ENCODE measurements at regions not wholly inside any gene's neighbourhood (a gene's known extent, or its start where the extent isn't known, plus 50 kb on each side); places are given as distances from the start of the nearest gene placed in this dataset.
A peak's percentile ranks its signal among the peaks of the same experiment; 100 is the strongest.
"Not testable (repeated sequence)": the region's sequence is repeated elsewhere in the genome, so short reads cannot be mapped to it uniquely, and the experiment has no call there.

DNA sequence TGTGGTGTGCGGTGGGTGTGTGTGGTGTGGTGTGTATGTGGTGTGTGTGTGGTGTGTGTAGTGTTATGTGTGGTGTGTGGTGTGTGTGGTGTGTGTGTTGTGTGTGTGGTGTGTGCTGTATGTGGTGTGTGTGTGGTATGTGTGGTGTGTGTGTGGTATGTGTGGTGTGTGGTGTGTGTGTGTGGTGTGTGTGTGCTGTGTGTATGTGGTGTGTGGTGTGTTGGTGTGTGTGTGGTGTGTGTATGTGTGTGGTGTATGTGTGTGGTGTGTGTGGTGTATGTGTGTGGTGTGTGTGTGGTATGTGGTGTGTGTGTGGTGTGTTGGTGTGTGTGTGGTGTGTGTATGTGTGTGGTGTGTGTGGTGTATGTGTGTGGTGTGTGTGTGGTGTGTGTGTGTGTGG is 144.3 kb downstream of the HSD17B3 start:
- FAIRE-seq = peak; percentile 100

DNA sequence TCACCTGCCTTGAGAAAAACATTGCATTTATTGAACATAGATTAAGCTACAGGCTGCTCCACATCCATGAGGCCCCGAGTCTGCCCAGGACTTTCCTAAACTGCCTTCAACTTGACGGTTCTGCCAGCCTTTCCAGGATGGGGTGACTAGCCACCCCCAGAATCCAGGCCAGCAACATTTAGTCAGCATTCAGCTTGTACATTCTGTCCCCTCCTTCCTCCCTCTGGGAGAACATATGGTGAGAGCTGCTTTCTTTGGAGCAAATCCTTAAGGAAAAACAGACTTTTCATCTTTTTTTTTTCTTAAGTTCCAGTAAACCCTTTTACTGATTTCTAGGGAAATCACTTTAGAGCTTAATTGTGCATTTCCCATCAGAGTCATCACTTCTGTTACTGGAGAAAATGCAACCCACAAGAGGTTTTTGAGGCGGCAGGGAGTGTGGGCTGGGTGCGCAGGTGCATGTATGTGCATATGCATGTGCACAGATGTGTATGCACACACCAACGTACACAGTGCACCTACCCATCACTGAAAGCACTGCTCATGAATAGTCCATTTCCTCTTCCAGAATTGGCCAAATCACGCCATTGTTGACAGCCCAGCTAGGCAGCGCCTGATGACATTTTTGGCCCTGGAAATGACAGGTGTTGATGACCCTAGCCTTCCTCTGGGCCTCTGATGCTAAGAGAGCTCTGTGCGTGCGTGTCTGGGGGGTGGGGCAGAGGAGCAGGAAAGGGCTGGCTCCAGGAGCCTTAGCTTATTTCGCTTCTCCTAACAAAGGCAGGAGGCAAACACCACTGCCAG is 145.6 kb downstream of the HSD17B3 start:
- no peak for DNase-seq (ENCODE audit: insufficient read length, low spot score)
- FAIRE-seq = no peak

More for the DNA sequence above, 144.3 kb downstream of the HSD17B3 start:
- no peak for DNase-seq (ENCODE audit: insufficient read length, low spot score)

DNA sequence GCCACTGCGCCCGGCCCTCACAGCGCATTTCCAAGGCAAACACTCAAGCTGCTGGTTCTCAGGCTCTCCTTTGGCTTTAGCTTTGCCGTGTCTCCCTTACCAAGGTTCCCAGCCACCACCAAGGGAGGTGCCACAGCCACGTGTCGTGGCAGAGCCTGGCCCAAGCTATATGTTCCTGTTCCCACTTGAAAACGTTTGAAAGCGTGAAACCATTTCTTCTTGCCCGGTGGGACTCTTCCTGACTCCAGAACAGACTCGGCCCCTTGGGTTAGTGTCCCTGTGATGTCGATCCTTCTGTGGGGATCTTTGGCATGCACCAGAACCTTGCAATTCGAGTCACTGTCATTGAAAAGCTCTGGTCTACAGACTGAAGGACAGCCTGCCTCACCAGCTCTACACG is 147.9 kb downstream of the HSD17B3 start:
- DNase-seq (ENCODE audit: insufficient read length, low spot score) (no peak), FAIRE-seq (no peak)

DNA sequence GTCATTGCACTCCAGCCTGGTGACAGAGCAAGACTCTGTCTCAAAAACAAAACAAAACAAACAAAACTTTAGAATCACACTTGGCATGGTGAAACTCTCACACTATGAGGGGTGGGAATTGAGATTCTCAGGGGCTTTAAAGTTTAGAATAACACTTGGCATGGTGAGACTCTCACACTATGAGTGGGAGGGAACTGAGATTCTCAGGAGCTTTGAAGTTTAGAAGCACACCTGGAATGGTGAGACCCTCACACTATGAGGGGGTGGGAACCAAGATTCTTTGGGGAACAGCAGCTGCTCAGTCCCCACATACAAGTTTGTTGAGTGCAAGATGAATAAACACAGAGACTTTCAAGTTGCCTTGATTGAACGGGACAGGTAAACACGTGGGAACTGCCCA is 149.4 kb downstream of the HSD17B3 start:
- FAIRE-seq (no peak), DNase-seq (ENCODE audit: insufficient read length, low spot score) (no peak)

DNA sequence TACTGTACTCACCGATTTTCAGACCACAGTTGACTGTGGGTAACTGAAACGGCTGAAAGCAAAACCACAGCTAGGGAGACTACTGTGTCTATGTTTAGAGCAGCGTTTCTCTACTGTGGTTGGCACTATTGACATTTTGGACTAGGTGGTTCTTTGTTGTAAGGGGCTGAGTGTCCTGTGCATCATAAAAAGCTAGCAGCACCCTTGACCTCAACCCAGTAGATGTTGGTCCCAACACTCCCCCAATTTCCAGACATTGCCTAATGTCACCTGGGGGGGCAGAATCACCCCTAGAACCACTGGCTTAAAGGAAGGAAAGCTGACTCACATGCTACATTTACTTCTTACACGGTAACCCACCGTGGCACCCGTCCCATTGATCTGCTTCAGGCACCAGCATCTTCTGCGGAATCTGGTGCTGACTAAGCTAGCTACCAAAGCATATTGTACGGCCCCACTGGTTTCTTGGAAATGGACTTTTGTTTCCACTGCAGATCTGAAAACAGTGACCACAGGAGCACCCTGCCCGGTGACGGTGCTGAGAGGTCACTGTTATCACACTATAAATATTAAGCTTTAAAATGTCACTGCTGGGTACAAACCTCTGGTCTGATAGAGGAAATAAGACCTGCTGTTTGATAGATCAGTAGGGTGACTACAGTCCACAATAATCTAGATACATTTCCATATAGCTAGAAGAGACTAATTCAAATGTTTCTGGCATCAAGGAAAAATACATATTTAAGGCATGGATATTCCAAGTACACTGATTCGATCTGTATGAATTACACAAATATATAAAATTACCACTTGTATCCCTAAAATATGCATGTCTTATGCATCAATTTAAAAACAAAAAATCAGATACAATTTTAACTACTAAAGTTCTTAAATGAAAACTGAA is 151.4 kb downstream of the HSD17B3 start:
- DNase-seq (ENCODE audit: insufficient read length, low spot score) = no peak
- no peak for FAIRE-seq

DNA sequence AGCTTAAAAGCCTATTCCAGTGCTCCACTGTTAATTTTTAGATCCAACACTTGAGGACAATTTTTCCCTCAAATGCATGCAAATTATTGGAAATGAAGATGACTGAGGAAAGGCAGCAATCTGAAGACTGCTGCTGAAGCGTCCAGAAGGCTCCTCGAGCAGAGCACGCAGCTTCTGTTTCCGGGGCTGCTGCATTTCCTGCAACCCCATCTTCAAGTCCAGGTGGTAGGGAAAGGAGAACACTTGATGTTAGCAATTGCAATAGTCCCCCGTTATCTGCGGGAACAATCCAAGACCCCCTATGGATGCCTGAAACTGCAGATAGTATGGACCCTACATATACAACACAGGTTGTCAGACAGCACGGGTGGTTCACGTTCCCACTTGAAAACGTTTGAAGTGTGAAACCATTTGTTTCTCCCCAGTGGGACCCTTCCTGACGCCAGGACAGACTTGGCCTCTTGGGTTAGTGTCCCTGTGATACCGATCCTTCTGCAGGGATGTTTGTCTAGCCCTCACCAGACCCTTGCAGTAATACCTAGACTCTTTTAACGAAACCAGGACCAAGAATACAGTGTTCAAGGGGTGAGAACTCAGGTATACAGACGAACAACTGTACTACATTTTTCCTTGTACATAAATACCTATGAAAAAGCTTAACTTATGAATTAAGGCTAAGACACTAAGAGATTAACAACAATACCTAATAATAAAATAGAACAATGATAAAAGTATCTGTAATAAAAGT is 152.3 kb downstream of the HSD17B3 start:
- DNase-seq (ENCODE audit: insufficient read length, low spot score) (no peak), FAIRE-seq (no peak)

DNA sequence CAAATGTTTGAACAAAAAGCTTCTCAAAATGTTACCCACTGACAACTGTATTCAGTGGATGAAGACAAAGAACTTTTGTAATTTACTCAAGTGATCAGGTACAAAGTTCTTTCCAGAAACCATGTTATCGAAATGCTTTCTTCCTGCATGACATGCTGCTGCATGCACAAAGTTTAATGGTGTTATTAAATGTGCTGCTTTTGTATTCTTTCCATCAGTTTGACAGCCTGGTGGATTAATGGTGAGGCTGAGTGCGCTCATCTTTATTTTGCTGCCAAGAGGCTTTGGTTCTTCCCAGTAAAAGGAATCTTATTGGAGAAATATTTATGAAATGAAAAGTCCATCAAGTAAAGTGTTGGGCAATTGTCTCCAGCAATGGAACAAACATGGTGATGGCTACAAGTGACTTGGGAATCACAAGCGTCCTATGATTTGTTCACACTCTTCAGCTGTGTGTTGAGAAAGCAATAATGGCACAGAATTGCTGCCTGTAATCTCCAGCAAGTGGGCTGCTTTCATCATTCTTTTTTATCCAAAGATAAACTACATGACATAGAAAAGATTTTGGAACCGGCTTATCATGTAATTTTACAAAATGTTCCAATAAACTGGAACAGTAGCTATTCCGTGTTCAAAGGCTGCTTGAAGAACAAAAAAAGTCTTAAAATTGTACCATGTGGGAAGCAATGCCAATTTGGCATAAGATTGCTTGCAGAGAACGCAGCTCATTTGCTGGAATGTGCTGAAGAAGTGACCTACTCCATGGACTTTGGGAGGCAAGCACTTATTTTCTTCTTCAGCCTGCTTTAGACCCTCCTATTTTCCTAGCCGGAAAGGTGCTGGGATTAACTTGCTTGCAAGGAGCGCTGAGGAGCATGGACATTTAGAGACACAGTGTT is 153.1 kb downstream of the HSD17B3 start:
- no peak for DNase-seq (ENCODE audit: insufficient read length, low spot score)
- no peak for FAIRE-seq

DNA sequence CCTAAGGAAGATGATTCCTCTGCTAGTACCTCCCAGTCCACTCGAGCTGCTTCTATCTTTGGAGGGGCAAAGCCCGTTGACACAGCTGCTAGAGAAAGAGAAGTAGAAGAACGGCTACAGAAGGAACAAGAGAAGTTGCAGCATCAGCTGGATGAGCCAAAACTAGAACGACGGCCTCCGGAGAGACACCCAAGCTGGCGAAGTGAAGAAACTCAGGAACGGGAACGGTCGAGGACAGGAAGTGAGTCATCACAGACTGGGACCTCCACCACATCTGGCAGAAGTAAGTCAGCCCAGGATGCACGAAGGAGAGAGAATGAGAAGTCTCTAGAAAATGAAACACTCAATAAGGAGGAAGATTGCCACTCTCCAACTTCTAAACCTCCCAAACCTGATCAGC is 154.9 kb downstream of the HSD17B3 start:
- not testable (repeated sequence) for DNase-seq (ENCODE audit: insufficient read length, low spot score); FAIRE-seq

DNA sequence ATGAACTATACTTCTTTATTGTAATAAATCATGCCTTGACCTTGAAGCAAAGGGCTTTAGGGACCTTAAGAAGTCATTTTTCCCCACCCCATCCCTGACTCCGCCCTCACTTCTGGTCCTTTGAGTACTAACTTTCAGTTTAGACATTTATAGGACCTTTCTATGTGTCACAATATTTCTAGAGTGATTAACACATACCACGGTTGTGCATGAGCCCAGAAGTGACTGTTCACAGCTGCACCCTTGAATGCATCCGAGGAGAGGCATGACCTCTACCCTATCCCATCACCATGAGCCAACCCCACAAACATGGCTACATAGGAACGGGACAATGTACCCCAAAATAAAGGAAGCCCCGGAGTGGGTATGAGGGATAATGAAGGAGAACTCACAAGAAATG is 160.3 kb downstream of the HSD17B3 start:
- FAIRE-seq = no peak

DNA sequence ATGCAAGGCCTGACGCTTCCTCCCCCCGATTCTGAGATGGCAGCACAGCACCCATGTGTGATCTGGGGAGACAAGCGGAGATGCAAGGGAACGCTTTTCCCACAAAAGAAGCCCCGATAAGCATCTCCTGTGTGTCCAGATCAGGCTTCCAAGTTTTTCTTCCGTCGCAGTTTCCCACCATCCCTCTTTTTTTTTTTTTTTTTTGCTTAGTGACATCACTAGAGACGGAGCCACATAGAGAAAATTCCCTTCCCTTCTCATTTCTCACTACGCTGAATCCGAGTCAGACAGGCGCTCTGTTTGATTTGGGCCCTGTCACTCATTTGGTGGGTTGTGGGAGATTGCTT is 160.9 kb downstream of the HSD17B3 start:
- FAIRE-seq (no peak), DNase-seq (ENCODE audit: insufficient read length, low spot score) (no peak)

More for the DNA sequence above, 160.3 kb downstream of the HSD17B3 start:
- no peak for DNase-seq (ENCODE audit: insufficient read length, low spot score)

DNA sequence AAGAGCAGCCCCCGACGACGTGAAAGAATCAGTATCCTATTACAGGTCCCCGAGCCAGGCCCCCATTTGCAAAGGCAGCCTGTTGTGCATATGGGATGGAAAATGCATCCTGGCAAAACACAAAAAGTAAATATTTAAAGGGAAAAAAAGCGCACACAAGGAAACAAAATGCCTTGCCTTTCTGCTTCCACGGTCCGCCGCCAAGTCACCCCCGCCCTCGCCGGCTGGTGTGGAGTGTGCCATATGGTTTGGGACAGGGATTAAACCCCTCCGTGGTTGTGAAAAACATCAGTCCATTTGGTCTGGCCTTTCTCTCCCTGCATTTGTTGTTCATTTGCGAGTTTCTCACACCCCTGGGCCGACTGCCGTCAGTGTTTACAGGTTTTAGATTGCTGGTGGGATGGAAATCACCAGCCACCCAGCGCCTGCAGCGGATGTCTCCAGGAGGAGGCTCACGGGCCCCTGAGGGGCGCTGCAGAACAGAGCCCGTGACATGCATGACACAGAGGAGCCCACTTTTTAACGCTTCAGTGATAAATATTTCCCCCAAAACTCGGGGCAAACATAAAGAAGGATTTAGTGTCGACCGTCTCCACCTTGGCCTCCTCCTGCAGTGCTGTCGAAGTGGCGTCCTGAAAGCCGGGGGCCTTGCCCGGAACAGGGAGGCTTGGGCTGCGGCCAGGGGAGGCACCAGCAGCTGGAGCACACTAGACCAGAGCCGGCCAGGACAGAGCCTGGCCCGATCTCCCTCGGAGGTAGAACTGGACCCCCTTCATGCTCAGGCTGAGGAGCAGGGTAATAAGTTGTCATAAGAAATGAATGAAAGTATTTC is 161.5 kb downstream of the HSD17B3 start:
- no peak for FAIRE-seq

DNA sequence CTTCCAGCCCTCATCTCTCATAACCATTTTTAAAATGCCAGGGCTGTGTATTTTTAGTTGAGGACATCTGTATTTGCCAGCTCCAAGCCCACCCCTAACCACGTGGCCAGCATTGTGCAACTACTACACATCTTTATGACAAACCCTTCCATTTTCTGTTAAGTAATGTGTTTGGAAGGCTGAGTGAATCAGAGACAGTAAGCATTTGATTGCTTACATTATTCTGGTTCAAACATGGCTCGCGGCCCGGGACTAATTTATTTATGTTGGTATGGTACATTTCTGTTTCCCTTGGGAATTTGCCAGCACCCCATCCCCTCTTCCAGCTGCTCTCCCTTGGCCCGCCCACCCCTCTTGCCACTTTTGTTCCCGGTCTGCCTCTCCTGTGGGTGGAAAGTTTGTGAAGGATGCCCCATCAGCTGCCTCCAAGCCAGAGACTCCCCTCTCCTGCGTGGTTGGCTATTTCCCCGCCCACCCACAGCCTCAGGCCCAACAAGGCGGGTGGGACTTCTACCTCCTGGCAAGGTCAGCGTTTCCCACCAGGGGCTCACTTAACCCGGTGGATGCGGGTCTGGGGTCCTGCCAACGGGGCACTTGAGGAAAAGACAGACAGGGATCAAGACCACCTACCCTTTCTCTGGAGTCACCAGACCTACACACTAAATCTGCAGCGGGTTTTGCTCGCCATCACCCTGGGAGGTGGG is 162.2 kb downstream of the HSD17B3 start:
- FAIRE-seq (no peak), DNase-seq (ENCODE audit: insufficient read length, low spot score) (no peak)

More for the DNA sequence above, 161.5 kb downstream of the HSD17B3 start:
- no peak for DNase-seq (ENCODE audit: insufficient read length, low spot score)

DNA sequence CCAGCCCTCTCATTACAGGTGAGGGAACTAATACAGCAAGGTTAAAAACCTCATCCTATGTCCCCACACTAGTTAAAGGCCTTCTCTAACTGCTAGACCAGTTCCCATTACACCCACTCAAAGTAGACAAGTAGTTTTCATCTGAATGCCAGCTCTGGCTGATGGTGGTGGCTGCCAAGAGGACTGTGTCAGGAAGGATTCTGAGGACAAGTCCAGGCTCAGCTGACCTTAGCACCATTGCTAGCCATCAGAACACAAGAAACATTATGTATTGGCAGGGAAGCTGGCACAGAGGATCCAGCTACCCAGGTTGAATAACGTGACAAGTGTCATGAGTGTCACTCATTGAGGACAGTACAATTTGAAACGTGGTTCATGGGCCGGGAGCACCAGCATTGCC is 163.4 kb downstream of the HSD17B3 start:
- no peak for FAIRE-seq

DNA sequence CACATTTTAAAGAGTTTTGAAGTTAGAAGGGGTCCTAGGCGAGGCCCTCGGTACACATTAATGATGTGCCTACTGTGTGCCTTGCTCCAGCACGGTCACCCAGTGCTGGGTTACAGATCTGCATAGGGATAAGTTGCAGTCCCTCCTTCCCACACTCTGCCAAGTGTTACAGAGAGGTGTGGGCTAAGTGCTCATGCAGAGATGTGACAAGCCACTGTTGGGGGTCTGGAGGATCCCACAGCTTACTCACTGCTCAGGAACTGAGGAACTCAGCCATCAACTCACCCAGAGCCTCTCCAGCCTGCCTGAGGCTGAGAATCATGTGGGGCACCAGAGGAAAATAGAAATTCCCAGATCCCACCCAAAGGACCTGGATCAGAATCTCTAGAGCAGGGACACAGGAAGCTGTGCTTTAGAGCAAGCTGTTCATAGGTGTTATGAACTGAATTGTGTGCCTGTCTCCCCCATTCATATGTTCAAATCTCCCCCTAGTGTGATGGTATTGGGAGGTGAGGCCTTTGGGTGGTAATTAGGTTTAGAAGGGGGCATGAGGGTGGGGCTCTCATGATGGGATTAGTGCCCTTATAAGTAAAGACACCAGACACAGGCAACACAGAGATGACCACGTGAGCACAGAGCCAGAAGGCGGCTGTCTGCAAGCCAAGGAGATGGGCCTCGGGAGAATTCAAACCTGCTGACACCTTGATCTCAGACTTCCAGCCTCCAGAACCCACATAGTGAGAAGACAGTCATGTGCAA is 164.1 kb downstream of the HSD17B3 start:
- FAIRE-seq (no peak), DNase-seq (ENCODE audit: insufficient read length, low spot score) (no peak)

More for the DNA sequence above, 163.4 kb downstream of the HSD17B3 start:
- DNase-seq (ENCODE audit: insufficient read length, low spot score) = no peak

DNA sequence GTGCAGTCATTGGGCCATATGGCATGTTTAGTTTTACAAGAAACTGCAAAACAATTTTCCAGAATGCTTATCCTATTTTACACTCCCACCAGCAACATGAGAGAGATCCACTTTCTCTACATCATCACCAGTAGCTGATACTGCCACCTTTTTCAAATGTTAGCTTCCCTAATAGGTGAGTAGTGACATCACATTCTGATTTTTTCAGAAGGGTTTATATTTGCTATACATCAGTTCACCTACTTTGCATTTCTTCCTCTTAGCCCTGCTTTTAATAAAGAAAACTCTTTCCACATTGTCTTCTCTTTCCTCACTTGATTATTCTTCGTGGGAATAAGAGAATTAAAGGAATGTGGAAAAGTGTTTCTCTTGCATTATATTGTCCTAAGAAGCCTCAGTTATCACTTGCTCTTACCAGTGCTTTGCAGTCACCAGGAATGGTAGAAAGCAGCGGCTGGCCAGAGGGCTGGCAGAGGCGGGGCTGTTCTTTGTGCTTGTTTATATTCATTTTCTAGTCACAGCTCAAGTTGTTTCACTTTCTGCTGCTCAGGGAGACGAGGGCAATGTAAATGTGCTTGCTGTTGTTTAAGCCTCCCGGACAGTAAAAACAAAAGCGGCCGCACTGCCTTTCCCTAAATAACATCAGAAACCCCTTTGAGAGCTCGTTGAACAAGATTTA is 164.8 kb downstream of the HSD17B3 start:
- no peak for DNase-seq (ENCODE audit: insufficient read length, low spot score)
- FAIRE-seq = no peak

DNA sequence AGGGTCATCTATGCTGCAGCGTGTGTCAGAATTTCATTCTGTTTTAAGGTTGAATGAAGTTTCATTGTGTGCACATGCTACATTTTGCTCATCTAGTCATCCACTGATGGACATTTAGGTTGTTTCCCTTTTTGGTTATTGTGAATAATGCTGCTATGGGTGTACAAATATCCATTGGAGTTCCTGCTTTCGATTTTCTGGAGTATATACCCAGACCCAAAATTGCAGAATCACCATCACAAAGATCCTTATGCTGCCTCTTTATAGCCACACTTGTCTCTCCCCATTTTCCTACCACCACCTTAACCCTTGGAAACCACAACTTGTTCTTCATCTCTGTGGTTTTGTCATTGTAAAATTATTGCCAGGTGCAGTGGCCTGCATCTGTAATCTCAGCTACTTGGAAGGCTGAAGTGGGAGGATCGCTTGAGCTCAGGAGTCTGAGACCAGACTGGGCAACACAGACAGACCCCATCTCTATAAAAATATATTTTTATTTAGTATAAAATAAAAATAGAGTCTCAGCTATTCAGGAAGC is 166.2 kb downstream of the HSD17B3 start:
- DNase-seq (ENCODE audit: insufficient read length, low spot score) = no peak
- no peak for FAIRE-seq

Measured in HTR-8/SVneo (cell line).